AG10803 (cell line): ENCODE measurements at regions not wholly inside any gene's neighbourhood (a gene's known extent, or its start where the extent isn't known, plus 50 kb on each side); places are given as distances from the start of the nearest gene placed in this dataset.

Experiments
- DNase-seq: peaks from one replicate; pipeline ENCODE4 v3.0.0; 2010; ENCODE audit warnings: low read depth
- H3K4me3 ChIP-seq: 2 replicates; pipeline ENCODE4 v1.5.1; 2011; ENCODE audit warnings: mild to moderate bottlenecking, low read length, control low read depth
- CTCF ChIP-seq: conservative IDR thresholded peaks from 2 replicates; pipeline ENCODE4 v1.5.1; 2011; ENCODE audit warnings: mild to moderate bottlenecking, low read length, control low read depth, inconsistent platforms

GRCh38 chr3:116809208-116809607 is 99.6 kb downstream of the TUSC7 start:
- H3K4me3 ChIP-seq, result no peak overlapping the region
- no peak for DNase-seq
- TF ChIP-seq CTCF, result no peak

- no peak for DNase-seq
- no peak for TF ChIP-seq CTCF
- no peak overlapping the region for H3K4me3 ChIP-seq
Measured at GRCh38 chr3:116811754-116812153, 102.2 kb downstream of the TUSC7 start.

- no peak for DNase-seq
- no peak for TF ChIP-seq CTCF
- no peak overlapping the region for H3K4me3 ChIP-seq
Measured at GRCh38 chr3:116812949-116813348, 103.4 kb downstream of the TUSC7 start.

- no peak overlapping the region for H3K4me3 ChIP-seq
- DNase-seq, result no peak
- no peak for TF ChIP-seq CTCF
Measured at GRCh38 chr3:116815321-116815720, 105.7 kb downstream of the TUSC7 start.

- no peak overlapping the region for H3K4me3 ChIP-seq
- DNase-seq, result no peak
- no peak for TF ChIP-seq CTCF
Measured at GRCh38 chr3:116815831-116816588, 106.4 kb downstream of the TUSC7 start.

- no peak overlapping the region for H3K4me3 ChIP-seq
- no peak for DNase-seq
- TF ChIP-seq CTCF, result no peak
Measured at GRCh38 chr3:116821371-116821770, 111.8 kb downstream of the TUSC7 start.

GRCh38 chr3:116824208-116824607 is 114.6 kb downstream of the TUSC7 start:
- no peak for TF ChIP-seq CTCF
- no peak for DNase-seq
- no peak overlapping the region for H3K4me3 ChIP-seq
